ENCODE measurements at regions not wholly inside any gene's neighbourhood (a gene's known extent, or its start where the extent isn't known, plus 50 kb on each side); places are given as distances from the start of the nearest gene placed in this dataset.

DNA sequence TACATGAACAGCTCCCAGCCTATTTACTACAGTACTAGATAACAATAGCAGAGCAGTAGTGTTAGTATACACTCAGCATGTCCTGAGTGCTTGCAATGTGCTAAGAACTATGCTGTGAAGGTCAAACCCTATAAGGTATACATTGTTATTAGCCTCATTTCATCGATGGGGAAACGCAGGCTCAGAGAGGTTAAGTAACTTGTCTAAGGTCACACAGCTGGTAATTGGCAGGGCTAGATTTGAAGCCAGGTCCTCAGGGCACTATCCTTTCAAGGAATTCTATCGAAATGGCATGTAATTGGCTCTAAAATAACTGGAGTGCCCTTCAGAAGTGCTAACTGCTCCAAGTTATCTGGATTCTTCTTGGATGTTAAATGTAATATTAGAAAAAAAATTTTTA lies 295.6 kb downstream of the ZNF536 start:
- TF ChIP-seq, protein P1, sequence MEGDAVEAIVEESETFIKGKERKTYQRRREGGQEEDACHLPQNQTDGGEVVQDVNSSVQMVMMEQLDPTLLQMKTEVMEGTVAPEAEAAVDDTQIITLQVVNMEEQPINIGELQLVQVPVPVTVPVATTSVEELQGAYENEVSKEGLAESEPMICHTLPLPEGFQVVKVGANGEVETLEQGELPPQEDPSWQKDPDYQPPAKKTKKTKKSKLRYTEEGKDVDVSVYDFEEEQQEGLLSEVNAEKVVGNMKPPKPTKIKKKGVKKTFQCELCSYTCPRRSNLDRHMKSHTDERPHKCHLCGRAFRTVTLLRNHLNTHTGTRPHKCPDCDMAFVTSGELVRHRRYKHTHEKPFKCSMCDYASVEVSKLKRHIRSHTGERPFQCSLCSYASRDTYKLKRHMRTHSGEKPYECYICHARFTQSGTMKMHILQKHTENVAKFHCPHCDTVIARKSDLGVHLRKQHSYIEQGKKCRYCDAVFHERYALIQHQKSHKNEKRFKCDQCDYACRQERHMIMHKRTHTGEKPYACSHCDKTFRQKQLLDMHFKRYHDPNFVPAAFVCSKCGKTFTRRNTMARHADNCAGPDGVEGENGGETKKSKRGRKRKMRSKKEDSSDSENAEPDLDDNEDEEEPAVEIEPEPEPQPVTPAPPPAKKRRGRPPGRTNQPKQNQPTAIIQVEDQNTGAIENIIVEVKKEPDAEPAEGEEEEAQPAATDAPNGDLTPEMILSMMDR (IDR thresholded peaks at IDR 0.05; ENCODE audit: poor library complexity, severe bottlenecking), result no peak
- TF ChIP-seq TAF1 (IDR thresholded peaks at IDR 0.05; ENCODE audit: low read depth), result no peak
- TF ChIP-seq POLR2AphosphoS5 (IDR thresholded peaks at IDR 0.05), result no peak
- TF ChIP-seq EZH2 (IDR thresholded peaks at IDR 0.05; ENCODE audit: borderline replicate concordance, insufficient read depth, low read length, poor library complexity, severe bottlenecking), result no peak

All from neural cell (in vitro differentiated cells).